Panc1 (cell line): ENCODE measurements at regions not wholly inside any gene's neighbourhood (a gene's known extent, or its start where the extent isn't known, plus 50 kb on each side); places are given as distances from the start of the nearest gene placed in this dataset.

Experiments
- ATAC-seq: fragments of 200-7000 bp; cut with Tn5 transposase; 2 replicates; pipeline ENCODE4 v1.9.1; 2020; ENCODE audit warnings: mild to moderate bottlenecking, moderate library complexity
- BruUV-seq: library from RNA; stranded (reverse); fragments of 400-500 nt; replicated peaks from 2 replicates; lab custom pipeline; 2021; lab: Mats Ljungman, UMichigan
- CTCF ChIA-PET: fragments of 300-600 bp; sonication (Branson Sonifier 250); formaldehyde crosslinking; loops from one replicate; lab custom pipeline; 2022; ENCODE audit warnings: antibody characterized with exemption; lab: Charles Lee
- POLR2A ChIA-PET: fragments of 300-600 bp; sonication (Branson Sonifier 250); formaldehyde crosslinking; loops from one replicate; lab custom pipeline; 2022; ENCODE audit warnings: antibody characterized with exemption; lab: Charles Lee
- DNase-seq: peaks from one replicate; pipeline ENCODE4 v3.0.0-alpha.2; 2010; ENCODE audit warnings: low read depth, low spot score
- H3K27ac ChIP-seq: 2 replicates; pipeline ENCODE4 v1.5.1; 2011; ENCODE audit warnings: mild to moderate bottlenecking, low read length, inconsistent platforms
- H3K27me3 ChIP-seq: fragments of 200-500 bp; sonication (Bioruptor generic); 2 replicates; pipeline ENCODE4 v1.6.0; 2014; ENCODE audit warnings: low read length, inconsistent platforms; ENCODE audit not compliant: control insufficient read depth, insufficient read depth
- H3K36me3 ChIP-seq: fragments of 200-500 bp; sonication (Bioruptor generic); 2 replicates; pipeline ENCODE4 v1.5.1; 2014; ENCODE audit warnings: inconsistent platforms, mild to moderate bottlenecking, low read length, moderate library complexity; ENCODE audit not compliant: control insufficient read depth, insufficient read depth
- H3K4me1 ChIP-seq: 2 replicates; pipeline ENCODE4 v1.5.1; 2011; ENCODE audit warnings: inconsistent platforms, mild to moderate bottlenecking, low read length, moderate library complexity; ENCODE audit not compliant: control insufficient read depth, insufficient read depth
- H3K4me3 ChIP-seq, 2 experiments: 2 replicates each; pipeline ENCODE4 v1.5.1; 2011 to 2012; ENCODE audit warnings: low read depth in 2 of 2, low read length in 2 of 2, mild to moderate bottlenecking in 2 of 2, inconsistent platforms in 1 of 2, moderate library complexity in 1 of 2
- H3K9me3 ChIP-seq: fragments of 200-500 bp; sonication (Bioruptor generic); 2 replicates; pipeline ENCODE4 v1.5.1; 2014; ENCODE audit warnings: low read depth, mild to moderate bottlenecking, inconsistent platforms, low read length, moderate library complexity; ENCODE audit not compliant: control insufficient read depth, insufficient read depth
- CTCF ChIP-seq: fragments of 450-650 bp; IDR thresholded peaks from 2 replicates; pipeline ENCODE4 v1.5.1; 2017; ENCODE audit warnings: mild to moderate bottlenecking
- POLR2AphosphoS5 ChIP-seq: IDR thresholded peaks from 2 replicates; pipeline ENCODE4 v1.6.1; 2012; ENCODE audit warnings: mild to moderate bottlenecking, low read depth, low read length, moderate library complexity
- REST ChIP-seq, 2 experiments: IDR thresholded peaks; 2 replicates each; pipeline ENCODE4 v1.6.1; 2011 to 2012; ENCODE audit warnings: low read depth in 2 of 2, control low read depth in 1 of 2, low read length in 1 of 2, mild to moderate bottlenecking in 1 of 2, moderate library complexity in 1 of 2; ENCODE audit not compliant: insufficient read depth in 1 of 2
- SIN3A ChIP-seq: IDR thresholded peaks from 2 replicates; pipeline ENCODE4 v1.6.1; 2012; ENCODE audit warnings: low read depth, mild to moderate bottlenecking, low read length, moderate library complexity, borderline replicate concordance; ENCODE audit not compliant: insufficient read depth
- TCF7L2 ChIP-seq: IDR thresholded peaks from 2 replicates; pipeline ENCODE4 v1.6.1; 2011; ENCODE audit warnings: mild to moderate bottlenecking, low read depth, low read length, inconsistent platforms
- in situ Hi-C: cut with HindIII; loops from 2 replicates; pipeline ENCODE4 v1.10.0; 2016; ENCODE audit warnings: low sequenced_read_pairs, low pct_unique_long_range_greater_than_20kb
- intact Hi-C: fragments of 100-400 bp; cut with micrococcal nuclease; formaldehyde crosslinking; loops from one replicate; pipeline ENCODE4 v1.10.0; 2022; ENCODE audit not compliant: unreplicated experiment

GRCh38 chr6:100115407-100116101, 121.5 kb upstream of the MCHR2 start:
- POLR2A ChIA-PET: interaction anchor here (0.6 kb wide), 1 partner anchor 229 kb away, joined by 3 read pairs; no protein-coding TSS in a partner anchor

More at GRCh38 chr6:100115407-100116101, 121.5 kb upstream of the MCHR2 start:
- Histone ChIP-seq H3K4me1 (no peaks in the 10 kb centered on the region; the same call in 1 of the 2 replicates), H3K27me3 (no peaks in the 10 kb centered on the region), H3K36me3 (no peaks in the 10 kb centered on the region), H3K4me3 (no peak overlapping the region), H3K9me3 (no peaks in the 10 kb centered on the region), H3K27ac (no peak overlapping the region)
- ATAC-seq (no peak), DNase-seq (no peak)
- intact Hi-C loops: loop anchor here (1.0 to 5.0 kb wide), 2 partner anchors 364 to 542 kb away; no protein-coding TSS in a partner anchor
- in situ Hi-C loops: no loop called here
- CTCF ChIA-PET: no interaction called here
- no peak for TF ChIP-seq CTCF
- TF ChIP-seq POLR2AphosphoS5: no peak
- TF ChIP-seq SIN3A: no peak
- TF ChIP-seq TCF7L2: no peak
- TF ChIP-seq REST (IDR thresholded peaks at IDR 0.05; ENCODE audit: insufficient read depth in 1 of 2, low read depth in 2 of 2, low read length in 1 of 2): no peak
- BruUV-seq: no TSS peak
